Suprapubic skin (tissue), 4 donors: ENCODE measurements at regions not wholly inside any gene's neighbourhood (a gene's known extent, or its start where the extent isn't known, plus 50 kb on each side); places are given as distances from the start of the nearest gene placed in this dataset.
"Not testable (repeated sequence)": the region's sequence is repeated elsewhere in the genome, so short reads cannot be mapped to it uniquely, and the experiment has no call there.

Experiments
- DNase-seq, 2 donors: peaks; one replicate each; pipeline ENCODE4 v3.0.0-alpha.2; 2019; ENCODE audit warnings: low spot score in 2 of 2
- H3K27ac ChIP-seq: fragments of 200-600 bp; sonication (generic); one replicate; pipeline ENCODE4 v1.5.1; 2019
- H3K27me3 ChIP-seq: fragments of 200-600 bp; sonication (generic); one replicate; pipeline ENCODE4 v1.5.1; 2019
- H3K36me3 ChIP-seq: fragments of 200-600 bp; sonication (generic); one replicate; pipeline ENCODE4 v1.5.1; 2019
- H3K4me1 ChIP-seq: fragments of 200-600 bp; sonication (generic); one replicate; pipeline ENCODE4 v1.5.1; 2019
- H3K4me3 ChIP-seq: fragments of 200-600 bp; sonication (generic); one replicate; pipeline ENCODE4 v1.5.1; 2019; ENCODE audit warnings: mild to moderate bottlenecking
- H3K9me3 ChIP-seq: fragments of 200-600 bp; sonication (generic); one replicate; pipeline ENCODE4 v1.5.1; 2019
- CTCF ChIP-seq, 2 donors: fragments of 200-600 bp in 1 of 2; fragments of 450-650 bp in 1 of 2; sonication (generic) in 1 of 2; IDR thresholded peaks; one replicate each; pipeline ENCODE4 v1.5.1; 2016 to 2019; ENCODE audit warnings: antibody characterized with exemption in 2 of 2, mild to moderate bottlenecking in 1 of 2, moderate library complexity in 1 of 2
- EP300 ChIP-seq: sonication (generic); formaldehyde crosslinking; IDR thresholded peaks from one replicate; pipeline ENCODE4 v1.6.1; 2017; ENCODE audit warnings: antibody characterized with exemption
- POLR2A ChIP-seq, 2 donors: fragments of 450-650 bp; IDR thresholded peaks; one replicate each; pipeline ENCODE4 v1.6.1; 2017; ENCODE audit warnings: antibody characterized with exemption in 2 of 2, mild to moderate bottlenecking in 2 of 2, moderate library complexity in 2 of 2
- POLR2AphosphoS5 ChIP-seq, 3 donors: sonication (generic); formaldehyde crosslinking; IDR thresholded peaks; one replicate each; pipeline ENCODE4 v1.6.1; 2017; ENCODE audit warnings: antibody characterized with exemption in 3 of 3
- WGBS: methylation state at CpG from one replicate; pipeline ENCODE4 v1.1.5; 2018; 5-methylcytosine and 5-hydroxymethylcytosine counted together

DNA sequence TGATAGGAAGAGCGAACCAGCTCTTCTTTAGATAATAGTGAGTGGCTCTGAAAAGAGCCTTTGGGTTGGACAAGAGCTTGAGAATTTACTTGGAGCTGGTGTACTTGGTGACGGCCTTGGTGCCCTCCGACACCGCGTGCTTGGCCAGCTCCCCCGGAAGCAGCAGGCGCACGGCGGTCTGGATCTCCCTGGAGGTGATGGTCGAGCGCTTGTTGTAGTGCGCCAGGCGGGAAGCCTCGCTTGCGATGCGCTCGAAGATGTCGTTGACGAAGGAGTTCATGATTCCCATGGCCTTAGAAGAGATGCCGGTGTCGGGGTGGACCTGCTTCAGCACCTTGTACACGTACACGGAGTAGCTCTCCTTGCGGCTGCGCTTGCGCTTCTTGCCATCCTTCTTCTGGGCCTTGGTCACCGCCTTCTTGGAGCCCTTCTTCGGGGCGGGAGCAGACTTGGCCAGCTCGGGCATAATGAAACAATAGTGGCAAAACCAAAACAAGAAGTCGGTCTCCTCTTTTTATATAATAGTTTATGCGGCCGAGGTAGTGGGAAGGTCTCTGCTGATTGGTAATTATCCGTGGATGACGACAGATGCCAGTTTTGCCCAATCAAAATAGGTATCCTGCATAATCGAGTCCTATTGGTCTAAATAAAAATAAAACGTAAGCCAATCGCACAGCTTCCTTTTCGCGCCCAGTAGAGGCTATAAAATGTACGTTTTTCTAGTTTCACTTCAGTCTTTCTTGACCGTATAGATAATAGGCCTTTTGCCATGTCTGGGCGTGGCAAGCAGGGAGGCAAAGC, 104.6 kb downstream of the OR2B2 start:
- peak in 1 of 2 donors; percentile 77 for DNase-seq
- not testable (repeated sequence) for H3K9me3 ChIP-seq, H3K36me3 ChIP-seq, H3K27me3 ChIP-seq
- WGBS, result under 1% methylated on average over 28 of the region's 43 CpGs
- peak overlapping the region; percentile 79 for H3K27ac ChIP-seq
- H3K4me3 ChIP-seq, result peak overlapping the region; percentile 64
- peaks cover 26% of the 10 kb centered on the region for H3K4me1 ChIP-seq
- TF ChIP-seq POLR2A (IDR thresholded peaks at IDR 0.05), result peak in 1 of 2 donors; percentile 31

- Histone ChIP-seq H3K27me3 (no peaks in the 10 kb centered on the region), H3K9me3 (no peaks in the 10 kb centered on the region), H3K36me3 (no peaks in the 10 kb centered on the region), H3K4me3 (peak overlapping the region; percentile 64), H3K27ac (peak overlapping the region; percentile 79), H3K4me1 (peaks cover 26% of the 10 kb centered on the region)
- TF ChIP-seq POLR2A (IDR thresholded peaks at IDR 0.05) (no peak), CTCF (IDR thresholded peaks at IDR 0.05) (no peak), POLR2AphosphoS5 (IDR thresholded peaks at IDR 0.05) (no peak), EP300 (no peak)
- WGBS, result under 1% methylated on average over 17 of the region's 19 CpGs
- no peak for DNase-seq
These were observed 105.2 kb downstream of the OR2B2 start for GRCh38 chr6:27806981-27807440.

GRCh38 chr6:27805347-27805746, 106.8 kb downstream of the OR2B2 start:
- 86% methylated on average over 2 of the region's 2 CpGs for WGBS
- peaks cover 18% of the 10 kb centered on the region for H3K4me1 ChIP-seq
- no peaks in the 10 kb centered on the region for H3K36me3 ChIP-seq
- H3K9me3 ChIP-seq, result no peaks in the 10 kb centered on the region
- no peak overlapping the region for H3K27ac ChIP-seq
- no peak overlapping the region for H3K4me3 ChIP-seq
- no peak for DNase-seq
- H3K27me3 ChIP-seq, result no peaks in the 10 kb centered on the region
- TF ChIP-seq POLR2AphosphoS5 (IDR thresholded peaks at IDR 0.05) (no peak), EP300 (no peak), CTCF (IDR thresholded peaks at IDR 0.05) (no peak), POLR2A (IDR thresholded peaks at IDR 0.05) (no peak)

DNA sequence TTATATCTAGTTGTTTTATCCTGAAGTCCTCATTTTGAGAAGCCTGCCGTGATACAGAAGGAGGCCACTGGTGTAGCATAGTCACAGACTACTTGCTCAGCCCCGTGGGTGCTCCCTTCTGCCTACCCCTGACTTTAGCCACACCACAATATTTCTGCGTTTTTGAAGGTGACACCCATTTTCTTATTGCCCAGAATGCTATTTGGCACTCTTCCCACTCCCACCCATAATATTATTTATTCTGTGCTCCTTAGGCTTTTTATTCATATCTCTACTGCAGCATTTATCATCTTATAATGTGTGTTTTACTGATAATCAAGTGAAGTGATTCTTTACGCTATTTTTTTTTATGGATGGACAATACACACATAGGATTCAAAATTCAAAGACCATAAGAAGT, 107.3 kb downstream of the OR2B2 start:
- 84% methylated on average over 4 of the region's 4 CpGs for WGBS
- no peaks in the 10 kb centered on the region for H3K27me3 ChIP-seq
- no peaks in the 10 kb centered on the region for H3K36me3 ChIP-seq
- no peak overlapping the region for H3K4me3 ChIP-seq
- no peak overlapping the region for H3K27ac ChIP-seq
- DNase-seq, result no peak
- no peaks in the 10 kb centered on the region for H3K9me3 ChIP-seq
- no peak for TF ChIP-seq EP300
- TF ChIP-seq POLR2AphosphoS5 (IDR thresholded peaks at IDR 0.05), result no peak
- no peak for TF ChIP-seq CTCF (IDR thresholded peaks at IDR 0.05)
- TF ChIP-seq POLR2A (IDR thresholded peaks at IDR 0.05), result no peak
- peaks cover 17% of the 10 kb centered on the region for H3K4me1 ChIP-seq

DNA sequence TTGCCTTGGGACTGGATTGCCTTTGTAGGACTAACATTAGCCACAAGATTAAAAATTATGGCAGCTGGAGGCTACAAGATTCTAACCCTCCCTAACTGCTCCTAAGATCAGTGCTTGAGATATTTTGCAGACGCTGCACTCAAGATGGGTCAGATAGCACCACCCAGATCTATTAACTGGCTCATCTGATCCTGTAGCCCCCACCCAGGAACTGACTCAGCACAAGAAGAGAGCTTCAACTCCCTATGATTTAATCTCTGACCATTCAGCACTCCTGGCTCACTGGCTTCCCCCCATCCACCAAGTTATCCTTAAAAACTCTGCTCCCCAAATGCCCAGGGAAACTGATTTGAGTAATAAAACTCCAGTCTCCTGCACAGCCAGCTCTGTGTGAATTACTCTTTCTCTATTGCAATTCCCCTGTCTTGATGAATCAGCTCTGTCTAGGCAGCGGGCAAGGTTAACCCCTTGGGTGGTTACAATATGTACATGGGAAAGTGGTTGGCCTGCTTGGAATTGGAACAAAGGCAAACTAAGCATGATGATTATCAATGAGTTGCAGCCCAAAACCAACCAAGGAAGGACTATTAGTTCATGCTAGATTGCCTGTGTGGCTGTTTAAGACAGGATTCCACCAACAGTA, 111.3 kb downstream of the OR2B2 start:
- Histone ChIP-seq H3K4me1 (no peaks in the 10 kb centered on the region), H3K27me3 (no peaks in the 10 kb centered on the region), H3K36me3 (no peaks in the 10 kb centered on the region), H3K9me3 (no peaks in the 10 kb centered on the region), H3K27ac (no peak overlapping the region), H3K4me3 (no peak overlapping the region)
- 83% methylated on average over 2 of the region's 2 CpGs for WGBS
- DNase-seq, result no peak
- no peak for TF ChIP-seq POLR2A (IDR thresholded peaks at IDR 0.05)
- no peak for TF ChIP-seq EP300
- no peak for TF ChIP-seq CTCF (IDR thresholded peaks at IDR 0.05)
